ENCODE measurements at regions not wholly inside any gene's neighbourhood (a gene's known extent, or its start where the extent isn't known, plus 50 kb on each side); places are given as distances from the start of the nearest gene placed in this dataset.

DNA sequence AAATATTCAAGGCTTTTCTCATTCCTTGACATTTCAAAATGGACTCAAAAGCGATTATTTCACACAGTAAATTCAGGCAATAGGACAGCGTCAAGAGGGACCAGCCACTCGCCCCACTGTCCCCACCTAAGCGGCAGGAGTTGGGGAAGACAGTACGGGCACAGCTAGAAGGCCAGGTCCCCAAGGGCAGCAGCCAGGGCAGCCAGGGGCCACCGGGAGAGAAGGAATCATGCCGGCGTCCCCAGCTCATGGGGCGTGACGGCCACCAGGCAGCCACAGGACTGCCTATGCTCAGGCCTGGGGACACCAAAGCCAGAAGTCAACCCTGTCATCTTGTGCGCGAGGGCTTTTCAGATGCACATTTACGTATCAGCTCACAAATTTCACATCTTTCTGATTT lies 225.7 kb upstream of the PPP2R2D start:
- TF ChIP-seq, protein P1, sequence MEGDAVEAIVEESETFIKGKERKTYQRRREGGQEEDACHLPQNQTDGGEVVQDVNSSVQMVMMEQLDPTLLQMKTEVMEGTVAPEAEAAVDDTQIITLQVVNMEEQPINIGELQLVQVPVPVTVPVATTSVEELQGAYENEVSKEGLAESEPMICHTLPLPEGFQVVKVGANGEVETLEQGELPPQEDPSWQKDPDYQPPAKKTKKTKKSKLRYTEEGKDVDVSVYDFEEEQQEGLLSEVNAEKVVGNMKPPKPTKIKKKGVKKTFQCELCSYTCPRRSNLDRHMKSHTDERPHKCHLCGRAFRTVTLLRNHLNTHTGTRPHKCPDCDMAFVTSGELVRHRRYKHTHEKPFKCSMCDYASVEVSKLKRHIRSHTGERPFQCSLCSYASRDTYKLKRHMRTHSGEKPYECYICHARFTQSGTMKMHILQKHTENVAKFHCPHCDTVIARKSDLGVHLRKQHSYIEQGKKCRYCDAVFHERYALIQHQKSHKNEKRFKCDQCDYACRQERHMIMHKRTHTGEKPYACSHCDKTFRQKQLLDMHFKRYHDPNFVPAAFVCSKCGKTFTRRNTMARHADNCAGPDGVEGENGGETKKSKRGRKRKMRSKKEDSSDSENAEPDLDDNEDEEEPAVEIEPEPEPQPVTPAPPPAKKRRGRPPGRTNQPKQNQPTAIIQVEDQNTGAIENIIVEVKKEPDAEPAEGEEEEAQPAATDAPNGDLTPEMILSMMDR (IDR thresholded peaks at IDR 0.05; ENCODE audit: insufficient read depth, low read depth, low read length, missing control alignments): no peak
- DNase-seq (ENCODE audit: low read depth): no peak
- H3K4me3 ChIP-seq (ENCODE audit: low read depth, low read length): no peak overlapping the region

DNA sequence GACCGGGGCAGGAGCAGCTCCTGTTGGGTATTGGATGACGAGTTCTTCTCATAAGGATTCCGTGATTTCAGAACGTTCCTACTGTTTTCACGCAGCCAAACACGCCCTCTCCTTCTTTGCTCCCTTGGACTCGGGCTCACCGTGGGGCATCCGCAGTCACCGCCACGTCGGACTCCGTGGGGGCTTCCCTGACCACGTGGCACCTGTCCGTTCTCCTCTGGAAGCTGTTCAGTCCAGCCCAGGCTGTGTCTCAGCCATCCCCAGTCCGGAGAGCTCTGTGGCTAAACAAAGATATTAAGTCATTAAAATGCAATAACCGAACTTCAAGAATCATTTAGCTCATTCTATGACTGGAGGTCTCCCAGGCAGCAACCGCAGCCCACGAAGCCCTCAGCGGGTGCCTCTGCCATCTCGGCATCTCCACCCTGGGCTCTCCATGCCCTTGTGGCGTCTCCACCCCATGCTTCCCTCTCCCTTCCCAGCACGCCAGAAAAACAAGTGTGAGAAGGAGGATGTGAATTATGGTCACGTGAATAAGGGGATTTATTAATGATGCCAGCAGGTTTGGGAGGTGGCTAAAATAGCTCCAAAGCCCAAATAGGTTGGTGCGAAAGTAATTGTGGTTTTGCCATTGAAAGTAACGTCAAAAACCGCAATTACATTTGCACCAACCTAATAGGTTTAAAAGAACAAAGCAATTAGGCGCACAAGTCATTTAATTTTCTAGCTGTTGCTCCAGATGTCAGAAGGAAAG lies 224.6 kb upstream of the PPP2R2D start:
- no peak overlapping the region for H3K4me3 ChIP-seq (ENCODE audit: low read depth, low read length)
- TF ChIP-seq, protein P1 (IDR thresholded peaks at IDR 0.05; ENCODE audit: insufficient read depth, low read depth, low read length, missing control alignments): no peak
- no peak for DNase-seq (ENCODE audit: low read depth)

DNA sequence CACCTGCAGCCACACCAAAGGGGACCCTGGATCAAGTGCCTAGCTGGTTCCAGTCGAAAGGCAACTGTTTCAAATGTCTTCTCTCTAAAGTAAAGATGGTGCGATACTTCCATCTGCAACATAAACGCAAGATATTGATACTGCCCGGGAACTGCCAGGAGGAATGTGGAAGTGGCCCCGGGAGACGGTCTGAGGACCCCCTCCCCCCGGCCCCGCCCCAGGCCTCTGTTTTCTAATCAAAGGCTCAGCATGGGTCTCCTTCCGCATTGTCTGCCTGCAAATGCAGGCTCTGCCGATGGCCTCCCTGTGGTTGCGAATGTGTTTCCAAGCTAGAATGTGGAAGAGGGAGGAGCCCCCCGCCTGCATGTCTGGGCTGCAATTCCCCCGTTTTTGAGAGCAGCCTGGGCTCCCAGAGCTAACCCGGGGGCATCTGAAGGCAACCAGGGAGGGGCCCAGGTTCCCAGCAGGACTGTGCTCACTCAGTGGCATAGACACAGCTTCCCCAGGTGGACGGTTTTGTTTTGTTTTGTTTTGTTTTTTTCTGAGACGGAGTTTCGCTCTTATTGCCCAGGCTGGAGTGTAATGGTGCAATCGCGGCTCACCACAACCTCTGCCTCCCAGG lies 223.9 kb upstream of the PPP2R2D start:
- no peak overlapping the region for H3K4me3 ChIP-seq (ENCODE audit: low read depth, low read length)
- DNase-seq (ENCODE audit: low read depth): no peak

DNA sequence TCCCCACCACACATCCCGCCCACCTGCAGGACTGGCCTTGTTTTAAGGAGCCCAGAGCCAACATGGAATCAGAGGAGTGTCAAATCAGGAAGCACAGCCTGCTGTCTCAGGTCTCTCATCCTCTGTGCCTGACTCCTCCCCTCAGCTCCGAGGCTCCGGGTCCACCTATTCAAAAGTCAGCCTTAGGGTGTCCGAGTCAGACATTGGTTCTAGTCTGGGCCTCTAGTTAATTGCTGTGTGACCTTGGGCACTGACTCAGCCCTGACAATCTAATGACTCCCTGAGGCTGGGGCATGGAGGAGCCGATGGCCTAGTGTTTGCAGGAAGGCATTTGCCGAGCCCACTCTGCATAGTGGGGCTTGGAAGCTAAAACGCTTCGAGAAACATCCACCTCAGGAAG lies 223.1 kb upstream of the PPP2R2D start:
- H3K4me3 ChIP-seq (ENCODE audit: low read depth, low read length): no peak overlapping the region
- TF ChIP-seq, protein P1 (IDR thresholded peaks at IDR 0.05; ENCODE audit: insufficient read depth, low read depth, low read length, missing control alignments): no peak
- no peak for DNase-seq (ENCODE audit: low read depth)

More for the DNA sequence above, 223.9 kb upstream of the PPP2R2D start:
- TF ChIP-seq, protein P1 (IDR thresholded peaks at IDR 0.05; ENCODE audit: insufficient read depth, low read depth, low read length, missing control alignments): no peak

DNA sequence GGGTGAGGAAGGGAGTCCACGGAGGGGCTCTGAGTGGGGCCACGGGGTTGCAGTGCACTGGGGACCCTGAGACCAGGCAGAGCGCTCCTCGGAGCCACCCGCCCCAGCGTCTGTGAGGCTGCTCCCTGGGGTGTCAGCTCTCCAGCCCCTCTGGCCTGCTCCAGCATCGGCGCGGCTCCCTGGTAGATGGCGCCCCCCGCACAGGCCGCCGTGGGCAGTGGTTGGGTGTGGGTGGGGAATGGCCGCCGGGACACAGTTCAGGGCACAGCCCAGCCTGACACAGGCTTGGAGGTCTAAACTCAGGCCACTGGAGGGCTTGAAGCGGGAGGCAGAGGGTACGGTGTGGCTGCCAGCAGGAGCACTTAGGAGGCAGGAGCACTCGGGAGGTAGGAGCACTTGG lies 222.6 kb upstream of the PPP2R2D start:
- TF ChIP-seq, protein P1 (IDR thresholded peaks at IDR 0.05; ENCODE audit: insufficient read depth, low read depth, low read length, missing control alignments): no peak
- no peak overlapping the region for H3K4me3 ChIP-seq (ENCODE audit: low read depth, low read length)
- no peak for DNase-seq (ENCODE audit: low read depth)

DNA sequence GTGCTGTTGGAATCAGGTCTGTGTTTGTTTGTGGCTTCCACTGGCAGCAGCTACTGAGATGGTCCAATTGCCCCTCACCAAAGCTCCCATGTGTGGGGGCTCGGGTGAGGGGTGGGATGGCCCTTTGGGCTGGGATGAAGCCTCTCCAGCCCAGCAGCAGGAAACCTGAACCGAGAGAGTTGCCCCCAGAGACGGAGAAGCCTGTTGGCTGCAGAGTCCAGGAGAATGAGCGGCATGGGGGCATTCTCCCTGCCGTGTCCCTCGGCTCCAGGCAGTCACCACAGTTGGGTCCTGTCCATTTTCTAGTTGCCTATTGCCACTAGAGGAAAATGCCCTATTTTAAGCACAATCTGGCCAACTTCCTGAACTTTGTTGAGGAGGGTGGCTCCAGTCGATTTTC lies 222.2 kb upstream of the PPP2R2D start:
- no peak for DNase-seq (ENCODE audit: low read depth)
- no peak overlapping the region for H3K4me3 ChIP-seq (ENCODE audit: low read depth, low read length)
- TF ChIP-seq, protein P1 (IDR thresholded peaks at IDR 0.05; ENCODE audit: insufficient read depth, low read depth, low read length, missing control alignments): no peak
